RWPE2 (cell line): ENCODE measurements at regions not wholly inside any gene's neighbourhood (a gene's known extent, or its start where the extent isn't known, plus 50 kb on each side); places are given as distances from the start of the nearest gene placed in this dataset.

Experiments used
- ATAC-seq: fragments of 200-7000 bp; cut with Tn5 transposase; 3 replicates; pipeline ENCODE4 v1.9.1; 2021; ENCODE audit warnings: low read depth
- DNase-seq: peaks from one replicate; pipeline ENCODE4 v3.0.0-alpha.2; 2020; ENCODE audit warnings: low spot score
- H3K27ac ChIP-seq: fragments of 450-650 bp; 2 replicates; pipeline ENCODE4 v1.5.1; 2017; ENCODE audit warnings: mild to moderate bottlenecking; ENCODE audit not compliant: poor library complexity, severe bottlenecking
- H3K27me3 ChIP-seq: fragments of 250-450 bp; sonication (Bioruptor Pico); 2 replicates; pipeline ENCODE4 v1.5.1; 2021; ENCODE audit warnings: mild to moderate bottlenecking, moderate library complexity; ENCODE audit not compliant: insufficient read depth, poor library complexity, severe bottlenecking
- H3K36me3 ChIP-seq: fragments of 250-450 bp; sonication (Bioruptor Pico); 2 replicates; pipeline ENCODE4 v1.5.1; 2020; ENCODE audit warnings: low read depth, mild to moderate bottlenecking, moderate library complexity
- H3K4me1 ChIP-seq: fragments of 250-450 bp; sonication (Bioruptor Pico); 2 replicates; pipeline ENCODE4 v1.5.1; 2021; ENCODE audit warnings: mild to moderate bottlenecking, moderate library complexity; ENCODE audit not compliant: insufficient read depth, poor library complexity, severe bottlenecking
- H3K4me3 ChIP-seq: fragments of 250-450 bp; sonication (Bioruptor Pico); 2 replicates; pipeline ENCODE4 v1.5.1; 2021; ENCODE audit warnings: mild to moderate bottlenecking, moderate library complexity; ENCODE audit not compliant: severe bottlenecking
- H3K9me3 ChIP-seq: fragments of 250-450 bp; sonication (Bioruptor Pico); 2 replicates; pipeline ENCODE4 v1.5.1; 2021; ENCODE audit warnings: mild to moderate bottlenecking, moderate library complexity; ENCODE audit not compliant: severe bottlenecking
- TF ChIP-seq, protein P1 (sequence below): fragments of 450-650 bp; IDR thresholded peaks from one replicate; pipeline ENCODE4 v1.5.1; 2017; ENCODE audit warnings: mild to moderate bottlenecking, moderate library complexity; ENCODE audit not compliant: poor library complexity, severe bottlenecking

DNA sequence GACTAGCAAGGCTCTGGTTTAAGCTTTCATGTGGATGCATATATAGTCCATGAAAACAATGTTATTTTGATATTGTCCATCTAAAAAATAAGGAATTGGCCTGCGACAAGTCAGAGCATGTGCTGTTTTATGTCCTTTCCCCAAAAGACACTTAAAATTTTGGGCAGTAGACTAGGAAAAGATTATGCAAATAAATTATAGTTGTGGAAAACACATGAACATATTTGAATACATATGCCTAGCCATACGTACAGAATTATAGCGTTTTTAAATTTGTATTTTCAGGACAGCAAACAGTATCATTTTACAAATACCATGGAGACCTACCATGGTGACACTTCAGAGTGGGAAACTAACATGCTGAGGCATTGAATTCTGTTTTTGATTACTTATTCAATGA lies 113.8 kb upstream of the SLC5A12 start:
- ATAC-seq (no peak), DNase-seq (no peak)
- Histone ChIP-seq H3K4me3 (no peak overlapping the region), H3K27me3 (no peaks in the 10 kb centered on the region), H3K27ac (no peak overlapping the region), H3K36me3 (no peaks in the 10 kb centered on the region), H3K9me3 (no peaks in the 10 kb centered on the region), H3K4me1 (peaks cover 3% of the 10 kb centered on the region)
- TF ChIP-seq, protein P1, sequence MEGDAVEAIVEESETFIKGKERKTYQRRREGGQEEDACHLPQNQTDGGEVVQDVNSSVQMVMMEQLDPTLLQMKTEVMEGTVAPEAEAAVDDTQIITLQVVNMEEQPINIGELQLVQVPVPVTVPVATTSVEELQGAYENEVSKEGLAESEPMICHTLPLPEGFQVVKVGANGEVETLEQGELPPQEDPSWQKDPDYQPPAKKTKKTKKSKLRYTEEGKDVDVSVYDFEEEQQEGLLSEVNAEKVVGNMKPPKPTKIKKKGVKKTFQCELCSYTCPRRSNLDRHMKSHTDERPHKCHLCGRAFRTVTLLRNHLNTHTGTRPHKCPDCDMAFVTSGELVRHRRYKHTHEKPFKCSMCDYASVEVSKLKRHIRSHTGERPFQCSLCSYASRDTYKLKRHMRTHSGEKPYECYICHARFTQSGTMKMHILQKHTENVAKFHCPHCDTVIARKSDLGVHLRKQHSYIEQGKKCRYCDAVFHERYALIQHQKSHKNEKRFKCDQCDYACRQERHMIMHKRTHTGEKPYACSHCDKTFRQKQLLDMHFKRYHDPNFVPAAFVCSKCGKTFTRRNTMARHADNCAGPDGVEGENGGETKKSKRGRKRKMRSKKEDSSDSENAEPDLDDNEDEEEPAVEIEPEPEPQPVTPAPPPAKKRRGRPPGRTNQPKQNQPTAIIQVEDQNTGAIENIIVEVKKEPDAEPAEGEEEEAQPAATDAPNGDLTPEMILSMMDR, result no peak

DNA sequence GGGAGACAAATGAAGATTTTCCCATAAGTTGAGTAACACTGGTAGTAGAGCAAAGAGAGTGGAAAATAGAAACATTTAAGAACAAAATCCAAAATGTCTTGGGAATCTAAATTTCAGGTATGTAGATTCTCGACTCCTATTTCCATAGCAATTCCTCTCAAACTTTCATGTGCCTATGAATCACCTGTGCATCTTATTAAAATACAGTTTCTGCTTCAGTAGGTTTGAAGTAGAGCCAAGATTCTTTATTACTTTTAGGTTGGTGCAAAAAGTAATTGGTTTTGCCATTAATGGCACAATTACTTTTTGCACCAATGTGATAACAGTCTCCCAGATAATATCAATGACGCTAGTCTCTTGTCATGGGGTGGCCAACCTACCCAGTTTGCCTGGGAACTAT lies 115.3 kb upstream of the SLC5A12 start:
- Histone ChIP-seq H3K4me1 (peaks cover 7% of the 10 kb centered on the region), H3K4me3 (no peak overlapping the region), H3K36me3 (no peaks in the 10 kb centered on the region), H3K9me3 (no peaks in the 10 kb centered on the region), H3K27me3 (no peaks in the 10 kb centered on the region), H3K27ac (no peak overlapping the region)
- ATAC-seq (no peak), DNase-seq (no peak)
- TF ChIP-seq, protein P1, result no peak

- Histone ChIP-seq H3K36me3 (no peaks in the 10 kb centered on the region), H3K27ac (no peak overlapping the region), H3K4me1 (peaks cover 6% of the 10 kb centered on the region), H3K9me3 (no peaks in the 10 kb centered on the region), H3K27me3 (no peaks in the 10 kb centered on the region), H3K4me3 (no peak overlapping the region)
- ATAC-seq, result no peak
- no peak for DNase-seq
- TF ChIP-seq, protein P1, result no peak
These were observed 118.2 kb upstream of the SLC5A12 start for GRCh38 chr11:26839911-26840698.

DNA sequence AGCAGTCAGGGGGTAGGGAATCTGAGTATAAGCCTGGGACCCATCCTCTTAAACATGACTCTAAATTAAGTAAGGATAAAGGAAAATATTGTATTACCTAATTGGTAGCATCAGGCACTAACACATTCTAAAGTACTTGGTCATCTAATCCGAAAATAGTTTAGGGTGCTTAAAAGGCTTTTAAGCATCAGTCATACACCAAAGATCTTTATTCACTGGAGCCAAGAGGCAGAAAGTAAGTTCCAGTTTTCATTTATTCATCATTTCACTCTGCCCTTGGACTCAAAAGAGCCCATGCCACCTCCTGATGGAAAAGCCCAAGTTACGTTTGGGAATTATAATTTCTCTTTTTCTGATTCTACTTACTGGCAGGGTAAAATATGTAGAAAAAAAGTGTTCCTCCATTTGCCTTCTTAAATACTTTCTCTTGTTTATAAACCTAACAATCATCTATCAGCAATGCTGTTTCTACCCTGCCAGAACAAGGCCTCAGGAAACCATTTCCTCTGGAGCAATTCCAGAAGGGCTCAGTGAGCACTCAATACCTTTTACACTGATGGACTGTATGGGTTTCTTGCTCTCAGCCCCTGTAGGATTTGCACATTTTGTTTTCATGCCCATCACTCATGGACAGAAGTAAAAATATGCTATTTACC lies 120.1 kb upstream of the SLC5A12 start:
- H3K27me3 ChIP-seq, result no peaks in the 10 kb centered on the region
- H3K4me3 ChIP-seq, result no peak overlapping the region
- H3K4me1 ChIP-seq, result peaks cover 6% of the 10 kb centered on the region
- DNase-seq (no peak), ATAC-seq (peak; percentile 62; the same call in 2 of the 3 replicates)
- no peaks in the 10 kb centered on the region for H3K36me3 ChIP-seq
- H3K27ac ChIP-seq, result peak overlapping the region; percentile 44
- TF ChIP-seq, protein P1, result no peak
- H3K9me3 ChIP-seq, result no peaks in the 10 kb centered on the region
